ENCODE measurements at regions not wholly inside any gene's neighbourhood (a gene's known extent, or its start where the extent isn't known, plus 50 kb on each side); places are given as distances from the start of the nearest gene placed in this dataset.

- TF ChIP-seq POLR2A (IDR thresholded peaks at IDR 0.05) (no peak), CTCF (IDR thresholded peaks at IDR 0.05) (no peak), POLR2AphosphoS5 (IDR thresholded peaks at IDR 0.05) (no peak)
Measured at GRCh38 chrX:39936886-39937770, 160.6 kb downstream of the BCOR start.

Data from transverse colon (tissue), 4 donors.